Astrocyte of the cerebellum (primary cell): ENCODE measurements at regions not wholly inside any gene's neighbourhood (a gene's known extent, or its start where the extent isn't known, plus 50 kb on each side); places are given as distances from the start of the nearest gene placed in this dataset.

Experiments used
- DNase-seq: peaks from one replicate; pipeline ENCODE4 v3.0.0-alpha.2; 2011; ENCODE audit warnings: low read depth
- H3K4me3 ChIP-seq: 2 replicates; pipeline ENCODE4 v1.5.1; 2011; ENCODE audit warnings: mild to moderate bottlenecking, low read depth, low read length, moderate library complexity
- in situ Hi-C: cut with HindIII; loops from 2 replicates; pipeline ENCODE4 v1.10.0; 2017; ENCODE audit warnings: low sequenced_read_pairs
- TF ChIP-seq, protein P1 (sequence below): IDR thresholded peaks from 2 replicates; pipeline ENCODE4 v1.5.1; 2012; ENCODE audit warnings: low read length, low read depth, moderate library complexity, mild to moderate bottlenecking; ENCODE audit errors: missing control alignments

DNA sequence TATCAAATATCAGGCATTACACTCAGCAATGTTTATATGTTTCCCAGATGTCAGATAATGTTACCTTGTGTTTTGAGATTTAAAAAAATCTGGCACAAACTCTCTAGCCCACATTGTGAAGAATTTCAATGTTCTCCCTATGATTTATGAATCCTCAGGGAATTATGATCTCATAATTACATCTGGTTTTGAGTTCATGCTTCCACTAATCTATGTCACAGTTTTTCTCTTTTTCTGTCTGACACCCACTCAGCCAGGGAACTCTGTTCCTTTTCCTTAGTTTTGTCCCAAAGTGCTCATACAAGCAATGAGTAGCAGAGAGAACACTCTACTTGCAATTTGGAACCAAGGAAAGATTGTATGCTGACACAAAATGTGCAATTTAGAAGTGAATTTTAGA is 212.1 kb upstream of the POF1B start:
- DNase-seq = no peak
- TF ChIP-seq, protein P1, sequence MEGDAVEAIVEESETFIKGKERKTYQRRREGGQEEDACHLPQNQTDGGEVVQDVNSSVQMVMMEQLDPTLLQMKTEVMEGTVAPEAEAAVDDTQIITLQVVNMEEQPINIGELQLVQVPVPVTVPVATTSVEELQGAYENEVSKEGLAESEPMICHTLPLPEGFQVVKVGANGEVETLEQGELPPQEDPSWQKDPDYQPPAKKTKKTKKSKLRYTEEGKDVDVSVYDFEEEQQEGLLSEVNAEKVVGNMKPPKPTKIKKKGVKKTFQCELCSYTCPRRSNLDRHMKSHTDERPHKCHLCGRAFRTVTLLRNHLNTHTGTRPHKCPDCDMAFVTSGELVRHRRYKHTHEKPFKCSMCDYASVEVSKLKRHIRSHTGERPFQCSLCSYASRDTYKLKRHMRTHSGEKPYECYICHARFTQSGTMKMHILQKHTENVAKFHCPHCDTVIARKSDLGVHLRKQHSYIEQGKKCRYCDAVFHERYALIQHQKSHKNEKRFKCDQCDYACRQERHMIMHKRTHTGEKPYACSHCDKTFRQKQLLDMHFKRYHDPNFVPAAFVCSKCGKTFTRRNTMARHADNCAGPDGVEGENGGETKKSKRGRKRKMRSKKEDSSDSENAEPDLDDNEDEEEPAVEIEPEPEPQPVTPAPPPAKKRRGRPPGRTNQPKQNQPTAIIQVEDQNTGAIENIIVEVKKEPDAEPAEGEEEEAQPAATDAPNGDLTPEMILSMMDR = no peak
- no peak overlapping the region for H3K4me3 ChIP-seq
- in situ Hi-C loops = no loop called here

DNA sequence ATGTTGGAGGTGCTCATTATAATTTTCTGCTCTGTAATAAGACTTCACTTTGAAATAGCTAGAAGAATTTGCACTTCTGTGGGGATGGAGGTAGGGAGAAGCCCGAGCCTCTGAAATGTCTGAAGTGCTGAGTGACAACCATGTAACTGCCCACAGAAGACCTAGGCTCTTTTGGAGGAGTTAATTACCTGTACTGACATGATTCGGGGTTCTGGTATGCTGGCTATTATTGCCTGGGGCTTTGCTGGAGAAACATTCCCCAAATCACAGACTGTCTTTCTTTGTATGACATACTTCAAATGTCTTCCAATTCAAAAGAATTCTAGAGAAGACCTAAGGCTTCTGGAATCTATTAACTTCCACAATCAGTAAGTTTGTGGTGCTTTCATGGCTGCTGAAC is 211.2 kb upstream of the POF1B start:
- H3K4me3 ChIP-seq = no peak overlapping the region
- in situ Hi-C loops = no loop called here
- DNase-seq = no peak
- TF ChIP-seq, protein P1 = no peak

DNA sequence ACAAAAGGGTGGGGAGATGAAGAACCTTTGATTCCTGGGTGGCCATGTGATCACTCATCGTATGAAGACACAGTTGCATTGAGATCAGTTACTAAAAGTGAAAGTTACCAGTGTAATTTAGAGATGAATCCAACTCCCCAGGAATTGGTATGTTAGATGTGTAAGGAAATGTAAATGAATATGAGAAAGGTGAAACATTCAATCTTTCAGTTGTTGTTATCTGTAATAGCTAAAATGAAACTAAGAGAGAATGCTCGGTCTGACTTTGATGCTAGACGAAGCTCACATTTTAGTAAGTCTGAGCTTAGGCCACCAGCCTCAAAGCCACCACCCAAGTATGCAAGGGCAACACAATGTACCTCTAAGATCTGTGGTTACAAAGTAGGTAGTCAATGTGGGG is 194.3 kb upstream of the POF1B start:
- no peak for DNase-seq
- TF ChIP-seq, protein P1 = no peak
- in situ Hi-C loops = no loop called here
- H3K4me3 ChIP-seq = no peak overlapping the region

DNA sequence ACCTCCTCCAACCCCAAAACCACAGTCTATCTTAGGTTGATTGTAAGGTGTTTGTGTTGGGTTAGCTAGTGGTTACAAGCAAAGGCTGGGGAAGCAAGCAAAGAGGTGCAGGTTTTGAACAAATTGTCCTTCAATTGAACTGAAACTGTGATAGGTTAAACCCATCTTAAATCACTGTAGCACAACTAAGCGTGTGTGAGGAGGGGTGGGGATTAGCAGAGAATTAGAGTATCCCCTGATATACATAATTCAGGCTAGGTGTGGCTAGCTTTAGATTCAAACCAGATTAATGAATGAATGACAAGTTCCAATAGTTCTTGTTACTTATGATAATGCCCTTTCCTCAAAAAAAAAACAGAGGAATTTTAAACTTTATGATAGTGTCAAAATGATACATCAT is 191.0 kb upstream of the POF1B start:
- DNase-seq = no peak
- TF ChIP-seq, protein P1 = no peak
- no peak overlapping the region for H3K4me3 ChIP-seq
- in situ Hi-C loops = no loop called here

DNA sequence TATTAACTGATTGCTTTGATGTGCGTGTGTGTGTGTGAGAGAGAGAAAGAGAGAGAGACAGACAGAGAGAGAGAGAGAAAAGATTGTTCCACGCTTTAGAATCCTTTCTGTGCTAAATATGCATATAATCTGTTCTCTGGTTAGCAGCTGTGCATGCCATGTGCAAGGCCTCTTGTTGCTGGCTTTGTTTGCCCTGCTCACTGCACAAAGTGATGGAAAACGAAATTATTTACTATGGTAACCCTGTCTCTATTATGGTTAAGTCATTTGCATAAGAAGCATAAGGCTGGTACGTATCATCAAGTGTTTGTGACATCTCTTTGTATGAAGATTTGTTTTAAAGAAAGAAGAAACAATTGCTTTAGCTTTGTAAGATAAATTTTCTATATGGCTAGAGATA is 190.2 kb upstream of the POF1B start:
- TF ChIP-seq, protein P1 = no peak
- H3K4me3 ChIP-seq = no peak overlapping the region
- in situ Hi-C loops = no loop called here
- DNase-seq = no peak

DNA sequence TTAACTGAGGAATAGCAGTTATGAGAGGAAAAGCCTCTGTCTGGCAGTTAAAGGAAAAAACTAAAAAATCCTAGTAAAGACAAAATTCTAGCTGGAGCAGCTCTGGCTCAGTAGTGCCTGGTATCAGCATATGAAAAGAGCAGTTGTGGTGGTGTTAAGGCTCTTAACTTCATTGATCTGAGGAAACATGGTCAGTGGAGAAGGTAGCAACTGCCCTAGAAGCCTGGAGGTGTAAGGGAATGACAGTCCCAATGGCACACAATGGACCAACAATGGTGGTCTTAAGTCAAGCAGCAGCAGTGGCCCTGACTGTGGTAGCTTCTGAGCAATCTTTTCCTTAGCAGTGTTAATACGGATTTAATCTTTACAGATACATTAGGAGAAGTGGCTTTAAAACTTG is 189.6 kb upstream of the POF1B start:
- H3K4me3 ChIP-seq = no peak overlapping the region
- TF ChIP-seq, protein P1 = no peak
- in situ Hi-C loops = no loop called here
- DNase-seq = no peak

DNA sequence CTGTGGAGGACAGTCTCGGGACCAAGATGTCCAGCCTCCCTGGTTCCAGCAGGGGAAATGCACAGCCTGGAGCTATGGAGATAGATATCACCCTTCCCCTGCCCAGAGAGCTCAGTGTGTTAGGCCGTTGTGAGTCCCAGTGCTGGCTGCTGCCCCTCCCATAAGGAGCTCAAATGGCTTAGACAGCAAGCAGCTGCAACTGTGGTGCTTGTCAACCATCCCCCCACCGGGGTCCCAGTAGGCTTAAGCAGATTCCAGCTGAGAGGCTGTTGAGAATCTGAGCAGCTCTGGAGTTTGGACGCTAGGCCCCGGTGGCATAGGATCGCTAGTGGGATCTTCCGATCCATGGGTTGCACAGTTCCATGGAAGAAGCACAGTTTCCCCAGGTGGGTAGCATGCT is 181.8 kb upstream of the POF1B start:
- TF ChIP-seq, protein P1 = no peak
- no peak overlapping the region for H3K4me3 ChIP-seq
- in situ Hi-C loops = no loop called here
- DNase-seq = no peak
